NCI-H146 treated with DMSO at 0.1 percent for 48 hours (cell line): ENCODE measurements at regions not wholly inside any gene's neighbourhood (a gene's known extent, or its start where the extent isn't known, plus 50 kb on each side); places are given as distances from the start of the nearest gene placed in this dataset.

Experiments
- DNase-seq: peaks from one replicate; lab custom pipeline; 2025; ENCODE audit not compliant: unreplicated experiment; lab: John Stamatoyannopoulos, UW

DNA sequence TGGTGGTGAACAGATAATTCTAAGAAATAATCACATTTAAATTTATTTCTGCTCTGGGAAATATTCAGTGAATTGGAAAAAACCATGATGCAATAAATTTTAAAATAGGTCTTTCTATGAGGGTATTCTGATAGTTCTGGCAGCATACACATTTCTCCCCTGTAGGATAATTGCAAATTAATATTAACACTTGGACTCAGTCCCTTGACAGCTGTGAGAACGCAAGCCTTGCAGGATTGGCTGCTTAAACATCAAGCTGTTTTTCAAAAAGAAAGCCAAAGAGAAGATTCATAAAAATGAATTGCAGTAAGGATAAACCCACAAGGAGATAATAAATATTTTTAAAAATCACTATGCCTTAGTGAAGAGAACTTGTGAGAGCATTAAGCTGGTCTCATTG, 180.0 kb downstream of the MTRR start:
- DNase-seq, result no peak

DNA sequence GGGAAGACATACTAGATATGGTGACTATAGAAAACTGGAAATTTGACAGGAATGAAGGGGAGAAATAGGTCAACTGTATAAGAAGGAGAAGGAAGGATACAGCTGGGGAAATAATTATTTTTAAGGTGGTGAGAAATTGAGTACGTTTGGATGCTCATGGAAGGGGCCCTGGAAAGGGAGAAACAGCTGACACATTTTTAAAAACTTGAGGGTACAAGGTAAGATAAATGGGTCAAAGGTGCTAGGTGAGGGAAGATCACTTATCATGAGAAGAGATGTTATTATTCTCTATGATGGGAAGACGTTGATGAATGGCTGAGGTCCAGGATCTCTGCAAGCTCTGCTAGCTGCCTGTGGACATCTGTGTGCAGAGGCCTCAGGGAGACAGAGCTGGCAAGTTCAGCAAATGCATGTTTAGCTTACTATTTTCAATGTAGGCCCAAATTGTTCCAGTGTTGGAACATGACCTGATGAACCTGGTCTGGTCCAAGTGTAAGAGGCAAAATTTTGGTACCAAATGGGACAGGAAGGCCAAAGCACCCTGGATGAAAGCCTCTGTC, 181.7 kb downstream of the MTRR start:
- DNase-seq, result no peak

DNA sequence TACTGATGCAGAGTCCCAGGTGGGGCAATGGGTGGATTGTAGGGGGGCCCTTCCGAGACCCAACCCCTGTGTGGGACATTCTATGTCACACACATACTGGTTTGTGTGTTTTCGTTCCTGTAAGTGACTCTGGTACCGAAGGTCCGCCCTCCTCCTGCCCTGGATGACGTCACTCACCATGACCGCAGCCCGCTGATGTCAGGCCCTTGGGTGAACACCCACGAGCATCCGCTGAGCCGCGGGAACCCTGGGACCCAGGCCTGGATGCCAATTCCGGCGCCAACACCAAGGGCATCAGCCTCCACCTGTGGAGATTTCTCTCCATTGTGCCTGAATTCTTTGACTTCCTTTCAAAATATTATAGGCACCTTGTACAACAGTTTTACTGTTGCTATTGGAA, 184.3 kb downstream of the MTRR start:
- DNase-seq, result no peak

DNA sequence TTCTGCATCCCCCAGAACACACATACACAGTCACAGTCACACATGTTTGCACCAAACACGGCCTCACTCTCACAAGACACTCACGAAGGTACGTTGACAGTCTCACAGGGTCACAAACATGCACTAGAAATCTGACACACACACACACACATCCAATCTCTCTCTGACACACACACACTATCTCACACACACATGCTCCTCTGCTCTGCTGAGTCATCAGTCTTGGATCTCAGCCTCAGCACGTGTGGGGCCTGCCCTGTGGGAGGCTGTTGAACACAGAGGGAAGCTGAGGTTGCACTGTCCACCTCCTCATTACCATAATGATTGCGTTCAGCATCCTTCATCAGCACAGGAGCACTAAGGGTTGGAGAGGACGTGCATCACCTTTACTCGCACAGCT, 188.8 kb downstream of the MTRR start:
- no peak for DNase-seq

DNA sequence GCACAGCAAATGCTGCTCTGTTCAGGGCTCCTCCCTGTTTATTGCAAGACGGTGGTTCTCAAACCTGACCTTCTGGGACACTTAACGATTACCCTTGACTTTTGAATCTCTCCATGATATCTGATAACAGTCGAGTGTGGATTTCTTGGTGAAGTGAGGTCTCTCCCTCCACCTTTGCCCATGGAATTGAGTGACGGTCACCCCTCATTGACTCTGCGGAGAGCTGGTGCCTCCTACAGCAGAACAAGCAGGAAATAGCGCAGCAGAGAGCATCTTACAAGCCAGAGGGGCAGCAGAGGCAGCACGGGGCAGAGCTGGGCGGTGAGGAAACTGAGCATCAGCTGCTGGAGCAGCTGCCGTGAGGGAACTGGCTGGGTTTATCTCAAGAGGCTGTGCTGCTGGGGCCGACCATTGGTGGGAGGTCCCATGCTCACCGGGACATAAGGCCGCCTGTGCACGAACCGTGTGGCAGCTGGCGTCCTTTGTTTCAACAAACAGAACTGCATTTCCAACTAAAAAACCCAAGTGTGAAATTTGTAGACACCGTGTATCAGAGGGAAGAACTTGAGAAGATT, 189.8 kb downstream of the MTRR start:
- DNase-seq, result no peak

DNA sequence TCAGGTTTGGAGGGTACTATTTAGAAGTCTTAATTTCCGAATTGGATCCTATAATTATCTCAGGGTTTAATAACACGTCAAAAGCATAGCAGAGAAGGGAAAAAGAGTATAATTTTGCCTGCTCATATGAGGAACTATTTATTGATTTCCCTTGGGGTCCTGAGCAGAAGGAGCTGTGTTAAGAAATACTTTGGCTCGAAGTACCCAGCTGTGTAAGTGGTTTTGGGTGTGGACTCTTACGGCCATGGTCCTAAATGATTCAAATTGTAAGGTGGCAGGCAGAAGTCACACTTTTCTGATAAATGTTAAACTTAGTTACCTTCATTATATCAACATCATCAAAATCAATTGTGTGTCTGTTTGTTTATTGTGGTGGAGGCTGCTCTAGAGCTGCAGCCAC, 190.4 kb downstream of the MTRR start:
- no peak for DNase-seq

DNA sequence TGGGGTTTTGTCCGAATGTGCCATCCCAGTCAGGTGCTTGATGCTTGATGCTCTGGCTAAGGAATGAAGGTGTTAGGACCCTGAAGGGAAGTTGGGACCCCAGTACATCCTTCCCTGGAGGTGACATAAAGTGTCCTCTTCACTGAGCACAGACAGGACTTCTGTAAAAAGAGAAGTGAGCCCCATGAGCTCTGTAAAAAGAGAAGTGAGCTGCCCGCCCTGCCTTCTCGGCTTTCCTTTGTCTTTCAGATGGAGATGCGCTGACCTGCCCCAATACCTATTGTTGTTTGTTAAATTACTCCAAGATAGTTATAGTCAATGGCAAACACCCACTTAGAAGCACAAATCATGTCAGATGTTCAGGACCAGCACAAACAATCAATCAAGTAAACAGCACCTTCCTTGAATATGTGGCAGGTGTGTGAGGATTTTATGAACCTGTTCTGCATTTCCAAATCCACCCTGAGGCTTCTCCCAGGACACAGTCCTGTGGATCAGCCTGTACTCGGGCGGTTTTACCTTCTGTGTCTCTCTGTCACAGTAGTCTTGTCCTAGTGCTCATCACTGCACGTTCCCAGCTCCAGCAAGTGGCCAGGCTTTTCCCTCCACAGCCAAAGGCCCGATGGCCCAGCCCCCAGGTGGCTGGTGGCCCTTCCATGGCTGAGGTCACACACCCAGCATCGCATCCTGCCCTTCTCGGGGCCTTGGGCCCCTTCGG, 191.4 kb downstream of the MTRR start:
- DNase-seq, result no peak

DNA sequence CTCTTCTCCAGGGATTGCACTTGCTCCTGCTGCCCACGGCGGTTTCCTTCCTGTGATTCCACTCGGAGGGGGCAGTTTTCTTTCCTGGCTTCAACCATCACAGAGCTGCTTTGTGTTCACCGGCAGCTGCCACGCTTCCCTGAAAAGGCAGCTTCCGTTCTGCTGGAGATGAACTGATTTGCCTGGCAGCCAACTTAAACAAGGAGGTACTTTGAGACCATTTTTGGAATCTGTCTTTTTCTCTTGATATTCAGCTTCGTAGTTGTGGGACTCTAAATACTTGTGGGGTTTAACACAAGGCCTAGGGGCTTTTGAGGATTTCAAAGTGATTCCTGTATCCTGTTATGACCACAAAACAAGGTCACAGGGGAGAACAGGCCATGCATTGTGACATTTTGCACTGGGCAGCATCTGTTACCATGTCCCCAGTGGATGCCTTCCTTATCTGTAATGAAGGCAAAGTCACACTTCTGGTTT, 192.0 kb downstream of the MTRR start:
- DNase-seq, result no peak

DNA sequence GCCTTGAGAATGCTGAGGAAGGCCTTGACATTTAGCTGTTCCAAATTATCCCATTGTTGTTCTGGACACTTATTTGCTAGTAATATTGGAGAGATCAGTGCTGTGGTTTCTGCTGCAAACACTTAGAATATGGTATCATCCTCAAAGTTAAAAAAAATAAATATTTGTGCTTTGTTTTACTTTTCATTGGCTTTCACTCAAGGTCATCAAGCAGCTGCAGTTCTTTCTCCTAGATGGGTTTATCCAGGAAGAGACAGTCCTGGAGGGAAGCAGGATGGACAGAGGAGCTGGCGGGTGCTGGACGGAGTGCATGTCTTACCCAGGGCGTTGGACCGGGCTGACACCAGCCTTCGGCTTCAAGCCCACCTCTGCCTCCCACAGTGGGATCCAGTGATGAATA, 193.6 kb downstream of the MTRR start:
- no peak for DNase-seq

DNA sequence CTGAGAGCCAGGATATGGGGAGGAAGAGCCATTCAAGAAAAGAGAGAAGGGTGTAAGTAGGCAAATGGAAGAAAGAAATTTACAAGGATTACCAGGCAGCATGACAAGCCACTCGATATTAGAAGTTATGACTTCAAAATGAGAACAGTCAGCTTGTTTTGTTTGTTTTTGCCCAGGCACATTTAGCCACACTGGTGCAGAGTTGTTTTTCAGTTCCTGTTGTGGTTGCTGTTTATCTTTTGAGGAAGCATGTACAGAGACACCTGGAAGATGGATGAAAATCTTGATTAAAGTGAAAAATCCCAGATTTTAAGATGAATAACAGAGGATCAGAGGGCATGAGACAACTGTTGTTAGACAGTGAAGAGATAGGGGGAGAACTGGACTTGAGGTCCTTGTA, 199.1 kb downstream of the MTRR start:
- no peak for DNase-seq

DNA sequence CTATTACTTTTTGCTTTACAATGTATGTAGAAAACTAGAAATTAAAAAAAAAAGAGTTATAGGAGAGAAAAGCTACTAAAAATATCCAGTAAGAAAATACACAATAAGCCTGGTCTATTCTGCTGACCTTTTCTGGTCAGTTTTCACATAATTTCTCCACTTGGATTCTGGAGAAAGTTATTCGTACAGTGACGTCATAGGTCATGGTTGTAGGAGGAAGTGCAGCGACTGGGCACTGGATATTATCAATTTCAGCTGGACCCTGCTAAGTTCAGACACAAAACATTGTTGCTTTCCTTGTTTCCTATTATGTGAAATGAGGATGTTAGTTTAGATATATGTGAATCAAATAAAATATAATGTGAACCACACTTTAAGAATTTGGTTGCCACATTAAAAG, 201.2 kb downstream of the MTRR start:
- DNase-seq, result no peak

DNA sequence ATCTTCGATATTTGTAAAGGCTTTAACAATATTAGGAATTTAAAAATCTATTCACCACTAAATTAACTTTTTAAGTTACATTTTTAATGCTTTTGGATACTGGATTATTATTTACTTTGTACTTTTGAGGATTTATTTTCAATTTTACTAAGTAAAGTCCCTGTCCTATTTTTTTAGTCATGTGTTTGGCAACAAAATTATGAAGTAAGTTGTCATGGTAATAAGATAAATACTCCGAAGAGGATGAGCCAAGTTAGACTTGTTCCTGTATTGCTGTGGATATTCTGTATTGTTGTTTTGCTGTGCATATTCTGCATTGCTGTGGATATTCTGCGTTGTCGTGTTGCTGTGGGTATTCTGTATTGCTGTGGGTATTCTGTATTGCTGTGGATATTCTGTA, 210.1 kb downstream of the MTRR start:
- no peak for DNase-seq

DNA sequence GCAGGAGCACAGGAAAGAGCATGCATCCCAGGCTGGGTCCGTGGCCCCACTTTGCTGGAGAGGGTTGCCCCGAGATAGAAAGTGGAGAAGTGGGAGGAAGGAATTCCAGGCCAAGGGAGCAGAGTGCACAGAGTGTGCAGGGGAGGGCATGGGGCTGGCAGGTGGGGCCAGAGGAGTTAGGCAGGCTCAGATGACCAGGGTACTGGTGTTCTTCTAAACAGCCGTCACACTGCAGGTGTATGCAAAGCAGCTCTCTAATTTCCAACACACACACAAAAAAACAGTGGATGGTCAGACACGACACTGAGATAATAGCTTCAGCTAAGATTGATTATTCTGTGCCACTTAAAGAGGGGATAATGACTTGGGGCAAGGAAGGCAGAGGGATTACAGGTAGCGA, 212.2 kb downstream of the MTRR start:
- DNase-seq, result peak; percentile 85

DNA sequence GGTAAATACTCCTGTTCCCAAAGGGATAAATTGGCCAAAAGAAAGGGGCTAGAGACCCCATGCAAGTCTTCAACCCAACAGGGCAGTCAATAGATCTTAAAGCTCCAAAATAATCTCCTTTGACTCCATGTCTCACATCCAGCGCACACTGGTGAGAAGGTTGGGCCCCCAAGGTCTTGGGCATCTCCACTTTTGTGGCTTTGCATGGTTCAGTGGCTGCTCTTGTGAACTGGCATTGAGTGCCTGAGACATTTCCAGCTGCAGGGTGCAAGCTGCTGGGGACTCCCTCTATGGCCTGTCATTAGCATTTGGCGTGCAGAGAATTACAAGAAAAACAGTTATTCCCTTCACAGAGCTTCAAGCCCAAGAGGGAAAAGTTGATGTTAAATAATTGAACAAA, 224.7 kb downstream of the MTRR start:
- DNase-seq, result no peak

DNA sequence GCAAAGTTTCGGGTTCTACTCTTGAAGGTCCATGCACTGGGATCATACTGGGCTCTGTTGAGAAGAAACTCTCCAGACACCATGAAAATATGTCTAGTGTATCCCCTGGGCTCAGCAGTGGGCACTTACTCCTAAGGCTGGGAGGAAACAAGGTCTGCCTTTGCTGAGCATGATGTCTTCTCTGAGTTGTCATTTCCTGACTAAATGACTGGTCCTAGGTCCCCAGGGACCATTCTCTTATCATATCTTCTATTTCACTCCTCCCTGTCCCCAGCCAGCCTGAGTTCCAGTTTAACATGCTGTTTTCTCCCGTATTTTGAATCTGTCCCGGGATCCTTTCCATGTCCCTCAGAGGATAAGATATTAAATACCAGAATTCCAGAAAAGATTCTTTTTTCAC, 225.4 kb downstream of the MTRR start:
- no peak for DNase-seq

DNA sequence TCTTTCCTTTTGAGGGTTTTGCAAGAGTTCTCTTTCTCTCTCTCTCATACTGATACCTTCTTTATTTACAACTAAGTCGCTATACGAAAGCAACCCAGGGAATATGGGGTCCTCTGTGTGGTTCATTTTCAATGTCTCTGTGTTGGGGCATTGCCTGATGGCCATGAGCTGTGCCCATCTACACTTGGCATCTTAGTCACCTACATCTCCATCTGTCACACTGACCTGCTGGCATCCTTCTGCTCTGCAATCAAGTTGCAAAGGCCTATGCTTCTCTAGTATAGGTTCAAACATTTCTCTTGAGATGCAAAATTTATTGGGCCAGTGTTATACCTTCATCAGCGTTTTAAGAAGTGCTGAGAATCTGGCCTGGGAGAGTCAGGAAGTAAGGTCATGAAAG, 228.2 kb downstream of the MTRR start:
- DNase-seq, result no peak

DNA sequence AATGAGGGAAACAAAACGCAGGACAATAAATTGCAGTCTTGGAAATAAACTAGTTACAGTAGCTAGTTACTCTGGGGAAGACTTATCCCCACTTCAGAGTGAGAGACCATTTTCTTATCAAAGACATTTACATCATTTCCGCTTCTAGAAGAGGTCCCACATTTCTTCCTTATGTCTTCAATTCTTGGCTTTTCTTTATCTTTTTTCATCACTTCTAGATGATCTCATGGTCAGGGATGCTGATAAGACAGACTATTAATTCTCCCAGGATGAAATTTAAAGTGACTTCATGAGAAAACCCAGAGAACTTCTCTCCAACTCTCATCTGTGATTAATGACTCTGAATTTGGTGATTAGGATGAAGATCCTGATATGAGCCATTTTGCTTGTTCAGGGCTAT, 229.1 kb downstream of the MTRR start:
- no peak for DNase-seq

DNA sequence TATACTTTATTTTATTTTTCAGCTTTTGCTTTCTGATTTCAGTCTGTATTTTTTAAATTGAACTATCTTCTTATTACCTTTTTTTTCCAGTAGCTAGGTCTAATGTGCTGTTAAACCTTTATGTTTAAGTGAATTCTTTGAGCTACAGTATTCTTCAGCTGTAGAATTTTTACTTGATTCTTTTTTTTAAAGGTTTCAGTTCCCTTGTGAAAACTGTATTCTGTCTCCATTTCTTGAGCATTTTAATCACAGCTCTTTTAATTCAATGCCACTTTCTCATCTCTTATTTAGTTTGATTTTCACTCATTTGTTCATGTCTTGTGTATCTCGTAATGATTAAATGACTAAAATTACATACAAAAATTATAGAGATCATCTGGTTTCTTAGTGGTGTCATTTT, 233.8 kb downstream of the MTRR start:
- no peak for DNase-seq

DNA sequence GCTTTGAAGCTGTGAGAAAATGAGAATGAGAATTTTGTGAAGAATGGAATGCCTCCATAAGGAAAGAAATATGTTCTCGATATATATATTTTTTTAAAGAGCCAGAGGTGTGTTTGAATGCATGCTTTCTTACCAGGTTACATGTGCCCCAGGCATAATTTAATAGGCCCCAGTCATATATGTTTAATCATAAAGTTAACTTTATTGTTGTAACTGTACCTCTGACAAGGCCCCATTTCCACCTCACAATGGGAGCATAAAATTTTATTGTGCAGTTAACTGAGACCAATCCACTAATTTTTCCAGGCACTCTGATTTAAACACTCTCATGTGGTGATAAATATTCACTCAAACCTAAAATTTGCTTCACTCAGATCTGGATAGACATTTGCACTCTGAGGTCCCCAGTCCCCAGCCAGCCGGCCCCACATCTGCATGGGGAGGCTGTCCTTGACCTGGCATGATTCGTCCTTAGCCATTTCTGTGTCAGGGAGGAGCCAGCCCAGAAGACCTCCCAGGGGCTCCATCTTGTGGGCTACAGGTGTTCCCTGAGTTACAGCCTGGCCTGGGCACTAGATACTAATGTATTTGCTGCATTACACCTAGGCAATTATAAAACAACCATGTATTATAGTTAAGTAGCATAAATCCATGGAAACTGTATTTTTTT, 245.8 kb downstream of the MTRR start:
- DNase-seq, result no peak

DNA sequence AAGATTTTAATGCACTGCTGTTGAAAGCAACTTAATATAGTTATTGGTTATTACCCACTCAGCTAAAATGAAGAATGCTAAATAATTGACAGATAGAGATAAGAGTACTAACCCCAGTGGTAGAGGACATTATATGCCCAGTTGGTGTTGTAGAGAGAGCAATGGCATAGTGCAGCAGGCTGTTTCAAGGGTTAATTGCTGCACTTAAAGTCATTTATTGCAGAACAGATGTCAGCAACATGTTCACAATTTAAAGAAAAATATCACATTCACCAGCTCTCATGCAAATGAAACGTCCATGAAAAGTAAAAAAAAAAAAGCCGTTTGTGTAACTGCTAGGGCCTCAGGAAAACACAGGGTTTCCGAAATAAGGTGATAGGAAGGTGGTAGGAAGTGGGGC, 254.6 kb downstream of the MTRR start:
- no peak for DNase-seq

DNA sequence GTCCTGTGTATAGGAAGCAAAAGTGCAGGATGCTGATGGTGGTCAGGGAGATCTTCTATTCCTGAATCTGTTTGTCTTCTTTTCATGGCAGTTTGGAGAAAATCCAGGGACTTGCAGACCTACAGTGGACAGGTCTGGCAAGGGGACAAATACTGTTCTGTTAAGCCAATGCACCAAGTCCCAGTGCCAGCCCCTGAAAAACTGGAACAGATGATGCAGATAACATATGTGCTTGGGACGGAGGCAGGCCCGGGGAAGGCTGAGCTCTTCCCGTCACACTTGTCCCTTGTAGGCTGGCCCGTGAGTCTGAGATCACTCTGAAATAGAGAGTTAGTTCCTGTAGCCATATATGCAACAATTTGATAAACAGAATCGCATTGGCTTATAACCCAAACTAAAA, 265.7 kb downstream of the MTRR start:
- no peak for DNase-seq

DNA sequence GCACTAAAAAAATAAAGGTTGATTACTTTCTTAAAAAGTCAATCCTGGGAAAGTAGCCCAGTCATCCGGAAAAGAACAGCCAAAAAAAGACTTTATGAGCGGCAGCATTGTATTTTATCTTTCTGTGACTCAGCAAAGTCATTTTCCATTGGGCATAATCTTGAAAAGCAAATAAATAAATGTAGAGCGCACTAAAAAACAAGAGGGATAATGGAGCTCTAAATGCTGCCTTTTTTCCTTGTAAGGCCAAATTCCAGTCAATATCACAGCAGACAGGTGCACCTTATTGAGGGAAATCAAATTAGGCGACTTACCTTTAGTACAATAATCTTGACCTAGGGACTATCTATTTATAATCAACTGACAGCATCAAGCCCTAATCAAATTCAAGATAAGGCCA, 266.8 kb downstream of the MTRR start:
- DNase-seq, result no peak
